T-helper 1 cell treated with Interleukin-12 subunit alpha and Interleukin-12 subunit beta and Interleukin-4 antibody, amounts not matched to agents 30 ng/mL and 1 ng/mL, for 36 hours (primary cell): ENCODE measurements at regions not wholly inside any gene's neighbourhood (a gene's known extent, or its start where the extent isn't known, plus 50 kb on each side); places are given as distances from the start of the nearest gene placed in this dataset.

Experiments used
- intact Hi-C: fragments of 100-400 bp; cut with micrococcal nuclease; formaldehyde crosslinking; loops from one replicate; pipeline ENCODE4 v1.15.1; 2024

DNA sequence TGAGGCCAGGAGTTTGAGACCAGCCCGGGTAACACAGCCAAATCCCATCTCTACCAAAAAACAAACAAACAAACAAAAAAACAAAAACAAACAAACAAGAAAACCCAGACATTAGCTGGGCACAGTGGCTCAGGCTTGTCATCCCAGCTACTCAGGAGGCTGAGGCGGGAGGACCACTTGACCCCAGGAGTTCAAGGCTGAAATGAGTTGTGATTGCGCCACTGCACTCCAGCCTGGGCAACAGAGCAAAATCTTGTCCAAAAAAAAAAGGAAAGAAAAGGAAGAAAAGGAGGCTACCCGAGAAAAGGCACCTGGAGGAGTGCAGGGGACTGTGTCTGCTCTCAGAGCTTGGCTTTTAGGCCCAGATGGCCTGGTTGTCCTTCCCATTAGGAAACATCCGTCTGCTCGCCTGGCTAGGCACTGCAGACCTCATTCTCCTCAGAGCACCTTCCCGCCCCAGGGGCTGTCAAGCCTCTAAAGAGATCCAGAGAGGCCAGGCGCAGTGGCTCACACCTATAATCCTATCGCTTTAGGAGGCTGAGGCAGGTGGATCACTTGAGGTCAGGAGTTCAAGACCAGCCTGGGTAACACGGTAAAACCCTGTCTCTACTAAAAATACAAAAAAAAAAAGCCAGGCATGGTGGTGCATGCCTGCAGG is 185.3 kb upstream of the IER5L start:
- intact Hi-C loops, result no loop called here

DNA sequence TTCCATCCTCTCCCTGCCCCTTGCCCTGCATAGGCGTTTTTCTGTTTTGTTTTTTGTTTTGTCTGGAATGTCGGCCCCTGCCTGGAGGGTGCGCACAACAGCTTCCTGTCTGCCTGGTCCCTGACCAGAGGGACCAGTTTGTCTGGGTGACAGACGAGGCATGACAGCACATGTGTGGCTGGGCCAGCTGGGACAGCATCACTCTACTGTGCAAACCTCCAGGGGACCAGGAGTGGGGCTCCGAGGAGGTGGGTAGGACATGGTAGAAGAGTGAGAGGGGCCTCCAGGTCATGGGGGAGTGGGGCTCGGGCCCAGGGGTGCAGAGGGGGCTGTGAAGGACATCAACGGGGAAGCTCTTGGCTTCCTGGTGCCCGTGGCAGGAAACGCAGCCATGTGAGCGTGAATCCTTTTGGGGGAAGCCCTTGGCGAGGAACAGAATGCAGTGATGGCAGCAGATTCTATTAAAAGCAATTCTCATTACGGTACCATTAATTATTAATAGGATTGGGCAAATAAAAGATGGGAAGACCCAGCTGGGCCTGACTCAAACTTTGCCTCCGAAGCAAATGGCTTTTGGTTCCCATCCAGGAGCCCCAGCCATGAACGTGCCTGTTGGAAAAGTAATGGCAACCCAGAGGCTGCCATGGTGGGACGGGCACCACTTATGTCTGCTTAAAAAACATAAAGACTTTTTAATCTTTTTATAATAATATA is 184.4 kb upstream of the IER5L start:
- intact Hi-C loops, result no loop called here

- intact Hi-C loops, result no loop called here
These were observed 183.1 kb upstream of the IER5L start for GRCh38 chr9:129361196-129361595.

GRCh38 chr9:129359916-129360536 is 182.0 kb upstream of the IER5L start:
- intact Hi-C loops, result no loop called here

GRCh38 chr9:129359162-129359811 is 181.2 kb upstream of the IER5L start:
- intact Hi-C loops, result no loop called here

DNA sequence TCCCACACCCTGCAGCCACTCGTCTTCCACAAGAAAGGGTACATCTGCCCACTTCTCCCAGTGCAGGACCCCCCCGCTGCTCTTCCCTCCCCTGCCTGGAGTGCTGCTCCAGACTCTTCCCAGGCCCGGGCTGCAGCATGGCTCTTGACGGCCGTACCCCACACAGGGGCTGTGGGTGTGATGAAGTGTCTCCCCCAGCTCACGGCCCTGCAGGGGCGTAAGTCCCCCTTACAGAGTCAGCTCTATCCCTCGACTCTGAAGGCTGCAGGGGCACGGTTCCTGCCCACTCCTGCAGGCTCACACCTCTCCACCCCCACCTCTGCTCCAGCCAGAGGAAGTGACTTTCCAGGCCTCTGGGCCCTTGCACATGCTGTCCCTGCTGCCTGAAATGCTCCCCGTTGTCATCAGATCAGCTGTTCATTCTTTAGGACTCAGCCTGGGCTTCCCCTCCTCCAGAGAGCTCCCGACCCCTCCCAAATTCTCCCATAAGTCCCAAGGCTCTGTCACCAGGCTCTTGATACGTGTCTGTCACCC is 180.6 kb upstream of the IER5L start:
- intact Hi-C loops, result no loop called here

GRCh38 chr9:129357773-129358245 is 179.7 kb upstream of the IER5L start:
- intact Hi-C loops, result no loop called here

DNA sequence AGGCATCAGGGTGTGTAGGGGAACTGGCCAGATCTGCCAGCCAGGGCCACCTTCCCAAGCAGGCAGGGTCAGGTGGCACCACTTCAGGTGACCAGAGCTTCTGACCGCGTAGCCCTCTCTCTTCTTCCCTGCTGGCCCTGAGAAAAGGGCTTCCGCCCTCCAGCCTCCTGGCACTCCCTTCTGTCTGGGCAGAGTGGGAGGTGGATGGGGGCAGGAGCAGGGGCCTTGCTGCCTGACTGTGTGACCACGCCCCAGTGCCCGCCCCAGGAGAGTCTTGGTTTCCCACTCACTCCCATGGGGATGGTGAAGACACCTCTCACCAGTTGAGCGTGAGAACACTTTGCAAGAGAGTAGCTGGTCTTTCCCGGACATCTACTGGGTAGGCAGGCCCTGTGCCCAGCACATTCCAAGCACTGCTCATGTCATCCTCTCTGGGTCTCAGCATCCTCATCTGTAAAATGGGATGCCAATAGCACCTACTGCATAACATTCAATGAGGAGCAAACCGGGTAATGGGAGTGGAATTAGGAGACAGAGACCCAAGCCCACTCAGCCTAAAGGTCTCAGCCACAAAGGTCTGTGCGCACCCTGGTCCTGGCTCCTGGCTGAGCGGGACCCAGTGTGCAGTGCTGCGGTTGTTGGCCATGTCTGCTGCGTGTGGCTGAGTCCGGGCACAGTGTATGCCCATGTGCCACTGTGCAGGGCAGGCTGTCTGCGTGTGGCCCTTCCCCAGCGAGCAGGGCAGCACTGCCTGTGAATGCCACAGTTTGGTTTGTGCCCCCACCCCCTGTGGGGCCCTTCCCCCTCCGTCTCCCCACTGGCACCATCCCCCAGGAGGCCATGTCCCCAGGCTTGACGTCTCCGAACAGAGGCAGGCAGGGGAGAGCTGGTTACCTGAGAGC is 179.1 kb upstream of the IER5L start:
- intact Hi-C loops, result no loop called here

GRCh38 chr9:129355631-129356030 is 177.6 kb upstream of the IER5L start:
- intact Hi-C loops, result no loop called here

DNA sequence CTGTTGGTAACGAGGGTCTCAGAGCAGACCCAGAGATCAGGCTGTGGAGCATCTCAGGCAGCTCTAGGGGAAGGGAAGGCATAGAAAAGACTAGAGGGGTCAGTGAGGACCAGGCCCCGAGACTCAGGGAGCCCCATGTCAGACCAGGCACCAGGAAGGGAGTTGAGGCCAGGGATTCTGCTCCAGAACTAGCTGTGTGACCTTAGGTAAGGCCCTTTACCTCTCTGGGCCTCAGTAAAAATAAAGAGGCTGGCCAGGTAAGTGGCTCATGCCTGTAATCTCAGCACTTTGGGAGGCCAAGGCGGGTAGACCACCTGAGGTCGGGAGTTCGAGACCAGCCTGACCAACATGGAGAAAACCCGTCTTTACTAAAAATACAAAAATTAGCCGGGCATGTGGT is 176.4 kb upstream of the IER5L start:
- intact Hi-C loops, result no loop called here

DNA sequence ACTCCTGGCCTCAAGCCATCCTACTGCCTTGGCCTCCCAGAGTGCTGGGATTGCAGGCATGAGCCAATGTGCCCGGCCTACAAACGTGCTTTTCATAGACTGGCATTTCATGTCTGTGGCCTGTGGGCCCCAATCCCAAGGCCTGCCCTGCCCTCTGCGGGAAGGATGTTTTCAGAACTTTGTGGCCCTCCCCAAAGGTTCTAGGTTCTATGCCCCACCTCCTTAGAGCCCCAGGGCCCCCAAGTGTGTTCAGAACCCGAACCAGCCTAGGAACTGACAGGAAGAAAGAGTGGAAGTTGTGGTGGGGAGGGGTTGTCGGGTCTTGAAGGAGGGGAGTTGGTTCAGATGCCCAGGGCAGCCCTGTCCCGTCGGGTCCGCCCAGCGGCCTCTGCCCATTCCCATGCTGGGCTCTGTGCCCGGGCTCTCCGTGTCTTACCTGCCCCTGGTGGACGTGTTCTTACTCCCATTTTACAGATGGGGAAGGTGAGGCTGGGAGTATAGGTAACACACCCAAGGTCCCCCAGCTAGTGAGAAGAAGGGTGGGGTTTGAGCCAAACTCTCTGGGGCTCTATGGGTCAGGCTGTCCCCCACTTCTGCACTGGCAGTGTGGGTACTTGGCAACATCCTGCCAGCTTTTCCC is 175.8 kb upstream of the IER5L start:
- intact Hi-C loops, result no loop called here

- intact Hi-C loops, result no loop called here
These were observed 174.2 kb upstream of the IER5L start for GRCh38 chr9:129352146-129352865.

DNA sequence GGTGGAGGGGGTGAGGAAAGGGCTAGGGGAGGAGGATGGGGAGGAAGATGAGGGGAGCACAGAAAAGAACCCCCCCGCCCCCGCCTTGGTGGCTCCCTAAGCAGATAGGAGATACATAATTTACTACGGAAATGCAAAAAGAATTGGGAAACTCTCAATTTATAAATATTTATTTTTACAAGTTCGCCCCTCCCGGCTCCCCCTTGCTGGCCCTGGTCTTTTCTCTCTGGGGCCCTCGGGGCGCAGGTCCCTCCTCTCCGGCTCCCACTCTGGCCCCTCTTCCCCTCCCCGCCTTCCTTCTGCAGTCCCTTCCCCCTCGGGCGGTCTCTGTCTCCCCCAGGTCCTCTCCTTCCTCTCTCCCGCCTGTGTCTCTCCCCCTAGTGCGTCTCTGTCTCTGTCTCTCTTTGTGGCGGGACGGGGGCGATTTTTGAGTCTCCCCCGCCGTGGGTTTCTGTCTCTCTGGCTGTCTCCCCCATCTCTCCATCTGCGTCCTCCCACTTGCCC is 173.6 kb upstream of the IER5L start:
- intact Hi-C loops, result loop anchor here (1.0 kb wide), 1 partner anchor 37 kb away; no protein-coding TSS in a partner anchor

GRCh38 chr9:129351058-129351641 is 173.1 kb upstream of the IER5L start:
- intact Hi-C loops, result loop anchor here (1.0 kb wide), 1 partner anchor 37 kb away; no protein-coding TSS in a partner anchor

DNA sequence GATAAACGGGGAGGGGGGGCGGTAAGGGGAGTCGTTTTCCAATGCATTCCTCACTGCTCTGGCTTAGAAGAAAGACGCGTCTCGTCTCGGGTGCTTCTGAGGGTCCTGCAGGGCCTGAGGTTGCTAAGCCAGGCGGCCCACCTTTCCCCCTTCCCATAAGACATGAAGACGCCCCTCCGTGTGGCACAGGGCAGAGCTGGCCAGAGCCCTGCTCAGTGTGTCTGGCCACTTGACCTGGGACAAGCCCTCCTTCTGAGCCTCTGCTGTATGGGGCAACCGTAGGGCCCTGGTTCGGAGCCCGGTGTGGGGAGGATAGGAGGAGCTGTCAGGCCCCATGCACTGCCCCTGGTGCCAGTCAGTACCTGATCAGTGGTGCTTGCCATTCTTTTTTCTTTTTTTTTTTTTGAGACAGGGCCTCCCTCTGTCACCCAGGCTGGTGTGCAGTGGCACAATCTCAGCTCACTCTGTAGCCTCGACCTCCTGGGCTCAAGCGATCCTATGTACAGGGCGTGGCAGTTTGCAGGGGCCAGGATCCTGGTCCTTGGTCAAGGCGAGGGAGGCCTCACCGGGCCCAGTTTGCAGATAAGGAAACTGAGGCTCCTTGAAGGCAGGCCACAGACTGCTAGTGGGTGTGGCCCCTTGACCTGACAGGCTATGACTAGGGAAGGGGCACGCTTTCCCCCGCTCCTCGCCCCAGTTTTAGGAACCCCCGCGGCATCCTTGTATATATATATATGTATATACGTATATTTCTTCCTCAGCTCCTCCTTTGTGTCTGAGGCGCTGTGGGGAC is 172.3 kb upstream of the IER5L start:
- intact Hi-C loops, result no loop called here

GRCh38 chr9:129349665-129349947 is 171.5 kb upstream of the IER5L start:
- intact Hi-C loops, result no loop called here

- intact Hi-C loops, result no loop called here
These were observed 171.0 kb upstream of the IER5L start for GRCh38 chr9:129348890-129349664.
